ENCODE measurements at regions not wholly inside any gene's neighbourhood (a gene's known extent, or its start where the extent isn't known, plus 50 kb on each side); places are given as distances from the start of the nearest gene placed in this dataset.

GRCh38 chr6:167738386-167738785, 88.3 kb upstream of the AFDN start:
- no peaks in the 10 kb centered on the region for H3K36me3 ChIP-seq
- peaks cover 8 to 13% of the 10 kb centered on the region in 2 donors for H3K4me1 ChIP-seq
- H3K27ac ChIP-seq = no peak overlapping the region
- no peaks in the 10 kb centered on the region for H3K9me3 ChIP-seq
- no peak for TF ChIP-seq CTCF (IDR thresholded peaks at IDR 0.05)
- TF ChIP-seq POLR2A (IDR thresholded peaks at IDR 0.05) = no peak
- H3K27me3 ChIP-seq = no peaks in the 10 kb centered on the region
- intact Hi-C loops (cut with DNase I) = no loop called here
- no peak overlapping the region for H3K4me3 ChIP-seq (replicated peaks in 1 of 3)
- DNase-seq = no peak
- 92% methylated on average over 13 of the region's 13 CpGs for WGBS, 2 donors

GRCh38 chr6:167739721-167740475, 86.8 kb upstream of the AFDN start:
- 95 to 98% methylated on average over 23 of the region's 23 CpGs for WGBS, 2 donors
- H3K4me3 ChIP-seq (replicated peaks in 1 of 3) = no peak overlapping the region
- H3K27me3 ChIP-seq = no peaks in the 10 kb centered on the region
- no peak overlapping the region for H3K27ac ChIP-seq
- no peaks in the 10 kb centered on the region for H3K36me3 ChIP-seq
- DNase-seq = no peak
- TF ChIP-seq POLR2A (IDR thresholded peaks at IDR 0.05) = no peak
- no peak for TF ChIP-seq CTCF (IDR thresholded peaks at IDR 0.05)
- intact Hi-C loops (cut with DNase I) = no loop called here
- H3K4me1 ChIP-seq = no peaks in the 10 kb centered on the region
- no peaks in the 10 kb centered on the region for H3K9me3 ChIP-seq

- no peaks in the 10 kb centered on the region for H3K9me3 ChIP-seq
- no peak overlapping the region for H3K27ac ChIP-seq
- no peak for DNase-seq
- no peaks in the 10 kb centered on the region for H3K36me3 ChIP-seq
- H3K27me3 ChIP-seq = no peaks in the 10 kb centered on the region
- no peak for TF ChIP-seq POLR2A (IDR thresholded peaks at IDR 0.05)
- TF ChIP-seq CTCF (IDR thresholded peaks at IDR 0.05) = no peak
- intact Hi-C loops (cut with DNase I) = no loop called here
- peaks cover 2 to 15% of the 10 kb centered on the region in 2 donors for H3K4me1 ChIP-seq
- no peak overlapping the region for H3K4me3 ChIP-seq (replicated peaks in 1 of 3)
Observed at GRCh38 chr6:167742719-167743303, 83.9 kb upstream of the AFDN start.

- no peak for DNase-seq
- 53 to 60% methylated on average over 15 to 16 of the region's 16 CpGs for WGBS, 2 donors
- no peaks in the 10 kb centered on the region for H3K27me3 ChIP-seq
- no peak for TF ChIP-seq CTCF (IDR thresholded peaks at IDR 0.05)
- TF ChIP-seq POLR2A (IDR thresholded peaks at IDR 0.05) = no peak
- intact Hi-C loops (cut with DNase I) = no loop called here
- no peaks in the 10 kb centered on the region for H3K36me3 ChIP-seq
- H3K27ac ChIP-seq = no peak overlapping the region
- peaks cover 3 to 30% of the 10 kb centered on the region in 2 donors for H3K4me1 ChIP-seq
- no peak overlapping the region for H3K4me3 ChIP-seq (replicated peaks in 1 of 3)
- no peaks in the 10 kb centered on the region for H3K9me3 ChIP-seq
Observed at GRCh38 chr6:167744681-167745669, 81.7 kb upstream of the AFDN start.

Data from thyroid gland (tissue), 4 donors.